Loucy (cell line): ENCODE measurements at regions not wholly inside any gene's neighbourhood (a gene's known extent, or its start where the extent isn't known, plus 50 kb on each side); places are given as distances from the start of the nearest gene placed in this dataset.

ENCODE experiments used
- CTCF ChIP-seq: fragments of 200-600 bp; sonication (generic); conservative IDR thresholded peaks from 2 replicates; pipeline ENCODE4 v1.5.1; 2014; ENCODE audit warnings: mild to moderate bottlenecking, antibody characterized with exemption, low read length
- EZH2phosphoT487 ChIP-seq: fragments of 200-600 bp; IDR thresholded peaks from 2 replicates; pipeline ENCODE4 v1.6.1; 2018; ENCODE audit warnings: antibody characterized with exemption, mild to moderate bottlenecking, moderate library complexity, borderline replicate concordance

DNA sequence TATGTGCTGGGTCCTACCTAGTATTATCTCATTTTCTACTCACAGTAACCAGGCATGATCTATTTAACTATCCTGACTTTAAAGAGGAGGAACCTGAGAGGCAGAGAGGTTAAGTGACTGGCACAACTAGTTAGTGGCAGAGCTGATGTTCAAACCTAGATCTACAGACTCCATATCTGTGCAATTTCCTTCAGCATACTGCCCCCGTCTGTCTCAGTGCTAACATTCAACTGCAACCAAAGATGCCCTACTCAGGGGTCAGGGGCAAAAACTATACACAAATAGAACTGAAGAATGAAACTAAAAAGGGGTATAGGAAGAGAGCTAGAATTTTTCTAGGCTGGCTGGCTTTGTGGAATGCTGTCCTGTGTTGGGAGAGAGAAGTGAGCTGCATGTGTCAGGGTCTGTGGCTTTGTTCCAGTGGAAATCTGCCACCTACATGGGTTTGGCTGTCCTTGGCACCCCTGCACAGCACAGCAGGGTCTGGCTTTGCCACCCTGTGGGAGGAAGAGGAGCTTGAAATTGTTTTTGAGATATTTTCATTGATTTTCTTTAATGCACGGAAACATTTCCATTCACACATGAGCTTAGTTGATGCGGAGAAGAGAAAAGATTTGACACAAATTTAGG, 368.5 kb downstream of the RPS6KC1 start:
- TF ChIP-seq CTCF = no peak
- TF ChIP-seq EZH2phosphoT487 = no peak
